ENCODE measurements at regions not wholly inside any gene's neighbourhood (a gene's known extent, or its start where the extent isn't known, plus 50 kb on each side); places are given as distances from the start of the nearest gene placed in this dataset.

DNA sequence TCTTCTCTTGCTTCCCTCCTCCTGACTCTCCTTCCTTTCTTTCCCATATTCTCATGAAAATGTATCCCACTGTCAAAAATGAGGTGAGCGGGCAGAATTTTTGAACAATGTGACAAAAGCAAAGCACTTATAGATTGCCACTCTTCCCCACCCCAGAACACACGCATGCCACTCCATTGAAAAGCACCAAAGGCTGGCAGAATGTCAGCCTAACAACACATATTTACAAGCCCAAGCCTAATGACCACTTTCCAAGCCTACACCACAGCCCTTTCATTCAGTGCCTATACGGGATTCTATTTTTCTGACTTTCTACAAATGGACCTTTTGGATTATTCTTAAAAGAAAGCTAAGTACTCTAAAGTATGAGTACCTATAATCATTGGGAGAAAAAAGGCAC lies 62.9 kb upstream of the METAP2 start:
- H3K4me3 ChIP-seq (ENCODE audit: control insufficient read depth, low read depth, low read length) = no peak overlapping the region
- DNase-seq (ENCODE audit: low read depth) = no peak
- TF ChIP-seq, protein P1, sequence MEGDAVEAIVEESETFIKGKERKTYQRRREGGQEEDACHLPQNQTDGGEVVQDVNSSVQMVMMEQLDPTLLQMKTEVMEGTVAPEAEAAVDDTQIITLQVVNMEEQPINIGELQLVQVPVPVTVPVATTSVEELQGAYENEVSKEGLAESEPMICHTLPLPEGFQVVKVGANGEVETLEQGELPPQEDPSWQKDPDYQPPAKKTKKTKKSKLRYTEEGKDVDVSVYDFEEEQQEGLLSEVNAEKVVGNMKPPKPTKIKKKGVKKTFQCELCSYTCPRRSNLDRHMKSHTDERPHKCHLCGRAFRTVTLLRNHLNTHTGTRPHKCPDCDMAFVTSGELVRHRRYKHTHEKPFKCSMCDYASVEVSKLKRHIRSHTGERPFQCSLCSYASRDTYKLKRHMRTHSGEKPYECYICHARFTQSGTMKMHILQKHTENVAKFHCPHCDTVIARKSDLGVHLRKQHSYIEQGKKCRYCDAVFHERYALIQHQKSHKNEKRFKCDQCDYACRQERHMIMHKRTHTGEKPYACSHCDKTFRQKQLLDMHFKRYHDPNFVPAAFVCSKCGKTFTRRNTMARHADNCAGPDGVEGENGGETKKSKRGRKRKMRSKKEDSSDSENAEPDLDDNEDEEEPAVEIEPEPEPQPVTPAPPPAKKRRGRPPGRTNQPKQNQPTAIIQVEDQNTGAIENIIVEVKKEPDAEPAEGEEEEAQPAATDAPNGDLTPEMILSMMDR (conservative IDR thresholded peaks at IDR 0.05; ENCODE audit: control insufficient read depth, insufficient read depth, low read depth, low read length) = no peak

GRCh38 chr12:95411466-95411865 lies 62.5 kb upstream of the METAP2 start:
- TF ChIP-seq, protein P1 (conservative IDR thresholded peaks at IDR 0.05; ENCODE audit: control insufficient read depth, insufficient read depth, low read depth, low read length) = no peak
- DNase-seq (ENCODE audit: low read depth) = no peak
- H3K4me3 ChIP-seq (ENCODE audit: control insufficient read depth, low read depth, low read length) = no peak overlapping the region

DNA sequence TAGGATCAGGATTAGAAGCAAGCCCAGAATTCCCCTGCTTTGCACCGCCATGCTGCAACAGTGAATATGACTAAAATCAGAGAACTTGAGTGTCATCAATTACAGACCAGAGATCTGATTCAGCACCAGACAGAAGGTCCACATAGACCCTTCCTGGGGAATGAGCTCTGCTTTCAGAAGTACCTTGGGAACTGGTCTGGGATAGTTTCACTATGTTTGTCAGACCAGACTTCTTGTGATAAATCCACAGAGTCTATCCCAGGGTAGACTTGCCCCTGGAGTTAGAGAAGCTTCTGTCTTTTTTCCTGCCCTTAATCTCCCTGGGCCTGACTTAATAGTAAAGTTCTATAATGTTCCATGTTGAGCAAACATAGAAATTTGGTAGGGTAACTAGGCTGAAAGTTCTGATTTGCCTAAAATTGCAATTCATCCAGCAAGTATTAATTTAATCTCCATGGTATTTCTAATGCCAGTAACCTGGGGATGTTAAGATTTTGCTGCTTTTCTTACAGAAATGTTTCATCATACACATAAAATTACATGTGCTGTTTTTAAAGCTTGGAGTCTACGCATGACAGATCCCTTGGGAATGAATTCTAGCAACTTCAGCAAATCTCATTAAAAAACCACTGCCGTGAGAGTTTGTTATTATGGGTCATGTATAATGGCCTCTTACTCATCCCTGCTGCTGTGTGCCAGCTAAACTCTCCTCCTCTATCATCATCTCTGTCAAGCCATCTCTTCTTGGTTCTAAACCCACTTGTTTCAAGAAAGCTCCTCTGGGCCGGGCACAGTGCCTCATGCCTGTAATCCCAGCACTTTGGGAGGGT lies 61.3 kb upstream of the METAP2 start:
- DNase-seq (ENCODE audit: low read depth) = peak; percentile 97
- no peak overlapping the region for H3K4me3 ChIP-seq (ENCODE audit: control insufficient read depth, low read depth, low read length)
- TF ChIP-seq, protein P1 (conservative IDR thresholded peaks at IDR 0.05; ENCODE audit: control insufficient read depth, insufficient read depth, low read depth, low read length) = no peak

- TF ChIP-seq, protein P1 (conservative IDR thresholded peaks at IDR 0.05; ENCODE audit: control insufficient read depth, insufficient read depth, low read depth, low read length) = no peak
- no peak overlapping the region for H3K4me3 ChIP-seq (ENCODE audit: control insufficient read depth, low read depth, low read length)
- peak; percentile 43 for DNase-seq (ENCODE audit: low read depth)
Observed at GRCh38 chr12:95413576-95413975, 60.4 kb upstream of the METAP2 start.

DNA sequence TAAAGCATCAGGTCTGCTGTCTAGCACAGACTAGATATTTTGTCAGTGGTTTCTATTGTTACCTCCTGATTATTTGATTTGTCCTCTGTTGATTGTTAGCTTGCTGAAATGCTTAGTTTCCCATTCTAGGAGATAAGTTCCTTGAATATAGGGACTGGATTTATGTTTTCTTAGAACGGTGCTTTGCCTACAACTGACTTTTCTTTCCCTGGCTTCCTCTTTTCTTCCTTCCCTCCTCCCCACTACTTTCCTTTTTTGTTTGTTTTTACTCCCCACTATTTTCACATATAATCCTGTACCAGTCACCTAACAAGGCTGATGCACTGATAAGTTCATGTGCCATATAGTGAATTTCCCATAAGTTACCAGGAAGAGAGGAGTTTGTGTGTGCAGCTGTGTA lies 58.5 kb upstream of the METAP2 start:
- no peak for DNase-seq (ENCODE audit: low read depth)
- TF ChIP-seq, protein P1 (conservative IDR thresholded peaks at IDR 0.05; ENCODE audit: control insufficient read depth, insufficient read depth, low read depth, low read length) = no peak
- H3K4me3 ChIP-seq (ENCODE audit: control insufficient read depth, low read depth, low read length) = no peak overlapping the region

DNA sequence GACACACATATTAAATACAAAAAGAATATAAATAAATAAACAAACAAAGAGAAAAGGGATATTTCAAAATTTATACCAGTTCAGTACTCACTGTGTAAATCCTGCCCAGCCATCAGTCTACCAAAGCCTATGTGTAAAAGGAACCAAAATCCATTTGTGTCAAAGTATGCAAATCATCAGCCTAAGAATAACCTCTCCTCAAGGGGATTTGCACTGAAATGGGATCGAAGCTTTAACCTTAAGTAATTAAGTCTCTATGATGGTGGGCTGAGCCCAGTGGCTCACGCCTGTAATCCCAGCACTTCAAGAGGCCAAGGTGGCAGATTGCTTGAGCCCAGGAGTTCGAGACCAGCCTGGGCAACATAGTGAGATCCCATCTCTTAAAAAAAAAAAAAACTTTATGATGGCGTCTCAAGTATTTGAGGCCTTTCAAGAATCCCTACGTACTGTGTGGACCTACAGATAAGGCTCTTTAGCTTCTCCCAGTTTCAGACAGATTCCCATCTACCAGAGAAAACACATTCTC lies 57.8 kb upstream of the METAP2 start:
- TF ChIP-seq, protein P1 (conservative IDR thresholded peaks at IDR 0.05; ENCODE audit: control insufficient read depth, insufficient read depth, low read depth, low read length) = no peak
- H3K4me3 ChIP-seq (ENCODE audit: control insufficient read depth, low read depth, low read length) = no peak overlapping the region
- DNase-seq (ENCODE audit: low read depth) = no peak

All from fibroblast of mammary gland (primary cell).